ENCODE measurements at regions not wholly inside any gene's neighbourhood (a gene's known extent, or its start where the extent isn't known, plus 50 kb on each side); places are given as distances from the start of the nearest gene placed in this dataset.
A peak's percentile ranks its signal among the peaks of the same experiment; 100 is the strongest.

DNA sequence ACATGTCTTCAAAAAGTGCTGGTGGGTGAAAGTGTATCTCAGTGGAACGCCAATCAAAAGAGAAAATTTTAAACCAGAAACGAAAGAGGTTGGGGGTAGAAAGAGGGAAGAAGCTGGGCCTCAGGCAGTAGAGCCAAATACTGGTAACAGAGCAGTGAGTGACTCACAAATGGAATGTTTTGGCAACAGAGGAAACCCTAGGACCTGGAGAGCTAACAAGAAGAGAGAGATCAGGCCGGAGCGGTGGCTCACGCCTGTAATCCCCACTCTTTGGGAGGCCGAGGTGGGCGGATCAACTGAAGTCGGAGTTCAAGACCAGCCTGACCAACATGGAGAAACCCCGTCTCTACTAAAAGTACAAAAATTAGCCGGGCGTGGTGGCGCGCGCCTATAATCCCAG is 450.8 kb upstream of the NAALADL2 start:
- DNase-seq = no peak

GRCh38 chr3:174409086-174409743 is 449.9 kb upstream of the NAALADL2 start:
- DNase-seq = no peak

DNA sequence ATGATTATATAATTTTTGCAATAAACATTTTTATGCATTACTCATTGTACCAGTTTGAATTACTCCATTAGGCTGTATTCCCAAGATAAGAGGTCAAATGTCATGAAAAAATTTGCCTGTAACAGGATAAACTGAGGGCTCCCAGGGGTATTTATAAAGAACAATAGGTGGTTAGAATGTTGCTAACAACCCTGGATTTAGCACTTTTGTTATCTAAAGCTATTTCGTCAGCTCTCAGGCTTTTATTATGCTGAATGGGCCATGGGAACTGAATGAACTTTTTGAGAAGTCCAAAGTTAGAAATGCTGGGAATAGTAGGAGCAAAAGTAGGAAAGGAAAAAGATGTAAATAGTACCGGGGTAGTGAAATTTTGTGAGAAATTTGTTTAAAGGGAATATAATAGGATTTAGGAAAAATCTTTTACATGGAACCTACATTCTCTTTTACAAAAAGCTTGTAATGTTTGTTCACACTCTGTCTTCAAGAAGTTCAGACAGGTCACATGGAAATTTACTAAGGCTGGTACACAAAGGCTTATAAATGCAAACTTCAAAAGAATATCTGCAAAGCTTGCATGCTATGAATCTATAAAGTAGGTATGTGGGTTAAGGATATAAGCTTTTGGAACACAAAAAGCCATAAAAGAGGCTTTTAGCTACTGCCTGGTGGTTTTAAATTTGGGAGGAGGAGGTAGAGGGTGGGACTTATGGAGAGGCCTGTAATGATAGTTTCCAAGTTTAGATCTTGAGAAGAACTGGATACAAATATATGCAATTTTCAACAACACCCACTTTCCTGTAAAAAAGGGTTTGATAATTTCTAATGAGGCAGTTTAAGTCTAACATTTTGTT is 445.8 kb upstream of the NAALADL2 start:
- no peak for DNase-seq

GRCh38 chr3:174414902-174415301 is 444.2 kb upstream of the NAALADL2 start:
- DNase-seq = no peak

- no peak for DNase-seq
Observed at GRCh38 chr3:174417573-174417972, 441.6 kb upstream of the NAALADL2 start.

GRCh38 chr3:174419216-174419615 is 439.9 kb upstream of the NAALADL2 start:
- no peak for DNase-seq

GRCh38 chr3:174423936-174424335 is 435.2 kb upstream of the NAALADL2 start:
- DNase-seq = no peak

GRCh38 chr3:174424656-174425055 is 434.5 kb upstream of the NAALADL2 start:
- no peak for DNase-seq

GRCh38 chr3:174425422-174425821 is 433.7 kb upstream of the NAALADL2 start:
- no peak for DNase-seq

DNA sequence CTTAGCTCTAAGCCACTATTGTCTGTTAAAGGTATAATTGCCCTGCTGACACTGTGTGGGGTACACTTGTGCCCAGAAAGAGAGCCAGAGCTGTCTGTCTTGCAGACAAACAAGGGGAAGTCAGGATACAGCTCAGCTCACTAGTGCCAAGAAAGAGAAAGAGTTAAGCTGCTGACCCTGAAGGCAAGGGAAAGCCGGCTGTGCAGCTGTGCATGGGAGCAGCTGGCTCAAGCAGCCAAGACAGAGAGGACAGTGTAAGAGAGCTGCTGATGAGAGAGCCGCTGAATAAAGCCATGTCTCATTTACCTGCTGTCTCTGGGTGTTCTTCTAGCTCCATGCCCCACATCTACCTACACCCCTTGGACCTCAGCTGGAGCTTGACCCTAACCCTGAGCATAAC is 428.1 kb upstream of the NAALADL2 start:
- no peak for DNase-seq

GRCh38 chr3:174431717-174432116 is 427.4 kb upstream of the NAALADL2 start:
- no peak for DNase-seq

GRCh38 chr3:174436367-174436766 is 422.8 kb upstream of the NAALADL2 start:
- DNase-seq = no peak

DNA sequence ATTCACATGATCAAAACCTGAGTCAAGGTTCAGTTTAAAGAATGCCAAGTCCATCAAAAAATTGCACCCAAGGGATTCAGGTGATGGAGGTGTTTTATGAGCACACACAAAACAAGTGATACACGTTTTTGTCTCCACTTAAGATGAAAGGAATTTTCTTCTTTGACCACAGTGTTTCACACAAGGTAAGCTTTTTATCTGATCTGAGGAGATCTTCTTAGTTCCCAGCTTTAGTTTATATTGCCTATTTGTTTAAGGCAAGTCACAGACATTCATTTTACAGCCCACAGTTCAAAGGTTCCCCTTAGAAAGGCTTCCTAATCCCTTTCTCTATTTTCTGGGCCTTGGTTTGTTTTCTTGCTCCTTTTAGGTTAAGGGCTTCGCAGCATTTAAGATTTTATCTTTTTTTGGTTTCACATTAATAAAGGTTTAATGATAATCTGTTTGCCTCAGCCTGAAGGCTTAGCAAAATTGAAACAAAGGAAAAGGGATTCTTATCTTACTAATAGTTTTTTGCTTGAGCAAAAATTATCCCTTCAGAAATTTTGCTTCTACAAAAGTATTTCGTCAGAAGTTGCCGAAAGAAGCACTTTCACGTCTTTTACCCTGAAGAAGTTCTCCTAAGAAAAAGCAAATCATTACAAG is 420.5 kb upstream of the NAALADL2 start:
- DNase-seq = no peak

DNA sequence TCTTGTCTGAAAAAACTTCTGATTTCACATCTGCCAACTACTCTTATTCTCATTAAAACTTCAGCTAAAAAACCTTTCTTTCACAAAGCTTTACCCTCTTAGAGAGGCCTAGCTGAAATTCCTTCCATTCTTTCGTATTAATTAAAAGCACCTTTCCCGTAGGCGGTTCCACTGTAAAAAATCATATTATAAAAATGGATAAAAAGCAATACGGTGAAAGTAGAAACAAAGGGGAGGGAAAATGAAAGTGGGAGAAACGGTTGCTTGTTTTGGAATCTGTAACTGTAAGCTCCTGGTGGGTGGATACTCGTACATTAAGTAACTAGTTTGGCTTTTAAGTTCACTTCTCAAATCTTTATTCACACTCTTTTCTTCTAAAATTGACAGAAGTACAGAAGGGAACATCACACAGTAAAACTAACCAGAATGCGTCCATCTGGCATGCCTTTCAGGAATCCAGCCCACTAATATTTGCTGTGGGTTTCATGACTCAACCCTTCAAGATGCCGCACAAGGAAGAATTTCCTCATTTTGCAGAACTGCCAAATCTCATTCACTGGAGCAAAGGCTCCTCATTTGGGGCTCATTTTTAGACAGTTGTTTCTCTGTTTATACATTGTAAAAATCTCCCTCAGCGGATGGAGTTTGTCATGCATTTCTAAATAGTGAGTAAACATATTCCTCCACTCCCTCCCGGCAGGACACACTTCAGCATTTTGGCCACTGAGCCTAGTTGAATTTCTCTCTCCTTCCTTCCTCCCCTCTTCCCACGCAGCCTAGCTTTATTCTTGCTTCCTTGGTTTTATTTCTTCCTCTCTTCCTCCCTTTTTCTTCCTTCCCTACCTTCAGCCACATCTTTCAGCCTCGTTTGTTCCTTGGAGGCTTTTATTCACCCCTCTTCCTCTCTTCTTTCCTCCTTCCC is 419.5 kb upstream of the NAALADL2 start:
- no peak for DNase-seq

DNA sequence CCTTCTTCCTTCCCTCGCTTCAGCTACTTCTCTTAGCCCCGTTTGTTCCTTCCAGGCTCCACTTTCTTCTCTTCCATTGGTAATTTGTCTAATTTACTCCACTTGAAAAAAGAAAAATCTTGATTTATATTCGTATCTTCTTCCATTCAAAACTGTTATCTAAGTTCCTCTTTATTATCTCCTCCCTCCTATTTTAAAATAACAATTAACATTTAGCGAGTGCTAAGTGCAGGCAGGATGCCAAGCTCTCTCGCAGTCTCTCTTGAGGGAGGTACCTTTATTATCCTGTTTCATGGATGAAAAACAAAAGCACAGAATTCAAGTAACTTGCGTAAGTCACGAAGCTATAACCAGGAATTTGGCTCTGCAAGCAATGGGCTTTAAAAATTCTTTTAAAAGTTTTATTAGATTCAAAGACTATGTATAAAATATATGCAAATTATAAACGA is 418.9 kb upstream of the NAALADL2 start:
- no peak for DNase-seq

- peak; percentile 2 to 50 (median 17) for DNase-seq
Observed at GRCh38 chr3:174440741-174441587, 418.2 kb upstream of the NAALADL2 start.

DNA sequence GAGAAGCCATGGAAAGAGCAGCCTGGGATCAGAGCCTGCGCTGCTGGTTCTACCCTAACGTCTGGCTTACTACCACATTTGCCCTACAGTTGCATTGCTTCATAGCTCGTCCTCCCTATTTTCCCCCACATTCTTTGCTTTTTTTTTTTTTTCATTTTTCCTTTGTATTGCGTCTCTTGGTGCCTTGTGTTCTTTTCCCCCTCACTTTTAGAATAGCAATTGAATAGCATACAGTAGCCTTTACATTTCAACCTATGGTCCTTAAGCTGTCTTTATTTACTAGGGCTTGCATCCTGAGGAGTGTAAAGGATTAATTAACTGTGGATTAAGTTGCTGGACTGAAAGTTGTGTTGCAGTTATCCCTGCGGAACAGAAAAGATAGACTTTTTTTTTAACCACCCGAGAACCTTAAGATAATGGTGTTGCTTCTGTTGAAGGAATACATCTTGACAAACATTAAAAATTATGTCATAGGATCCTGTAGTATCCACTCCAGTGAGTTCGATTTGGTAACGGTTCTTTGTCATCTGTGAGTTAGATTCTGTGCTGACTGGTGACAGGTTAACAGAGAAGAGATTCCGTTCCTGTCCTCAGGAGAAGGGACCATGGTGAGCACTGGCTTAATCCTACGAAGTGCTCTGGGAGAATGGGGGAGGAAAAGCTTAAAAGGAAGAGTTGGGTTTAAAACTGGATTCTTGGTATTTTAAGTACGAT is 417.4 kb upstream of the NAALADL2 start:
- no peak for DNase-seq

GRCh38 chr3:174442302-174442682 is 416.8 kb upstream of the NAALADL2 start:
- no peak for DNase-seq

DNA sequence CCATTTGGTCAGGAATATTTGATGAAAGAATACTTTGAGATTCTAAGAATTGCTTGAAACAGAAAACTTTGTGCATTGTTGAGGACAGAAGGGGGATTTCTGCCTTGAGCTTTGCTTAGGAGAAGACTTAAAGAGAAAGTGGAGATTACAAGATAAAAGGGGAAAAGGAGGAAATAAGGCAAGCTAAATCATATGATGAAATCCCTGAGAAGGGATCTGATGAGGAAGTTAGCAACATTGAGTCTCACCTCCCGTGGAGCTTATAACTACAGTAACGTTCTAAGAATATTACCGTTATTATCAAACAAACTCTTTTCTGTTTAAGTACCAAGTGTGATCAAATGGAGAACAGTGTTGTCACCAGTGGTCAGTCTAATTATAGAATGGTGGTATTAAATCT is 414.7 kb upstream of the NAALADL2 start:
- no peak for DNase-seq

DNA sequence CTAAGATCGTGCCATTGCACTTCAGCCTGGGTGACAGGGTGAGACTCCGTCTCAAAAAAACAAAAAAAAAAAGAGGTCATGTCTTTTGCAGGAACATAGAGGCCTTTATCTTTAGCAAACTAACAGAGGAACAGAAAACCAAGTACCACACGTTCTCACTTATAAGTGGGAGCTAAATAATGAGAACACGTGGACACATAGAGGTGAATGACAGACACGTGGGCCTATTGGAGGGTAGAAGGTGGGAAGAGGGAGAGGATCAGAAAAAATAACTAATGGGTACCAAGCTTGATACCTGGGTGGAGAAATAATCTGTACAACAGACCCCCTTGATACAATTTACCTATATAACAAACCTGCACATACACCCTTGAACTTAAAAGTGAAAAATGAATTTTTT is 401.4 kb upstream of the NAALADL2 start:
- no peak for DNase-seq

- DNase-seq = no peak
Observed at GRCh38 chr3:174460831-174461230, 398.3 kb upstream of the NAALADL2 start.
